Cardiac muscle cell (in vitro differentiated cells and primary cell): ENCODE measurements at regions not wholly inside any gene's neighbourhood (a gene's known extent, or its start where the extent isn't known, plus 50 kb on each side); places are given as distances from the start of the nearest gene placed in this dataset.

Experiments
- DNase-seq, 2 donors: peaks; one replicate each; pipeline versions ENCODE4 v3.0.0 to v3.0.0-alpha.2; 2010 to 2017; ENCODE audit warnings: low read depth in 1 of 2, low spot score in 1 of 2
- H3K27ac ChIP-seq: fragments of 200-600 bp; sonication (generic); 2 replicates; pipeline ENCODE4 v1.5.1; 2016
- H3K27me3 ChIP-seq: fragments of 200-600 bp; sonication (generic); 2 replicates; pipeline ENCODE4 v1.6.0; 2016; ENCODE audit warnings: control low read depth
- H3K36me3 ChIP-seq: fragments of 200-600 bp; sonication (generic); 2 replicates; pipeline ENCODE4 v1.5.1; 2016; ENCODE audit warnings: control low read depth
- H3K4me1 ChIP-seq: fragments of 200-600 bp; sonication (generic); 2 replicates; pipeline ENCODE4 v1.8.1; 2017; ENCODE audit warnings: low read depth, mild to moderate bottlenecking, mixed run types
- H3K4me3 ChIP-seq: fragments of 200-600 bp; sonication (generic); 2 replicates; pipeline ENCODE4 v1.5.1; 2016; ENCODE audit warnings: mild to moderate bottlenecking
- H3K9me3 ChIP-seq: fragments of 200-600 bp; sonication (generic); 2 replicates; pipeline ENCODE4 v1.5.1; 2017; ENCODE audit warnings: low read depth, mild to moderate bottlenecking, control low read depth
- TF ChIP-seq, protein P1 (sequence below): IDR thresholded peaks from 2 replicates; pipeline ENCODE4 v1.5.1; 2012; ENCODE audit warnings: low read depth, mild to moderate bottlenecking, low read length

DNA sequence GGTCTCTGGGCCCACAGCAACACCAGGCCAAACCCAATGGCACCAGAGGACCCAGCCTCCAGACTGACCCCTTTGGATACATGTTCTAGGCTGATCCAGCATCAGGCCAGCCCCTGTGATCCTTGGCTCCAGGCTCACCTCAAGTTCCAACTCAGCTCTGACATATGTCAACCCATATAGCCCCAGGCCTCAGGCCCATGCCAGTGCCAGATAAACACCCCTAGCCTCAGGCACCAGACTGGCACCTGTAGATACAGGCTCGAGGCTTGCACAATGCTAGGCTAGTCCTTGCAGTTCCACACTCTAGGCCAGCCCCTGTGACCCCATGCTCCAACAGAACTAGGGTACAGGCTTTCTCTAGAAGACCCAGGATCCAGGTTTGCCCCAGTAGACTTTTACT is 287.5 kb downstream of the KCNC2 start:
- Histone ChIP-seq H3K4me1 (no peaks in the 10 kb centered on the region), H3K4me3 (no peak overlapping the region), H3K9me3 (no peaks in the 10 kb centered on the region), H3K36me3 (no peaks in the 10 kb centered on the region), H3K27ac (no peak overlapping the region), H3K27me3 (no peaks in the 10 kb centered on the region)
- DNase-seq = no peak
- TF ChIP-seq, protein P1, sequence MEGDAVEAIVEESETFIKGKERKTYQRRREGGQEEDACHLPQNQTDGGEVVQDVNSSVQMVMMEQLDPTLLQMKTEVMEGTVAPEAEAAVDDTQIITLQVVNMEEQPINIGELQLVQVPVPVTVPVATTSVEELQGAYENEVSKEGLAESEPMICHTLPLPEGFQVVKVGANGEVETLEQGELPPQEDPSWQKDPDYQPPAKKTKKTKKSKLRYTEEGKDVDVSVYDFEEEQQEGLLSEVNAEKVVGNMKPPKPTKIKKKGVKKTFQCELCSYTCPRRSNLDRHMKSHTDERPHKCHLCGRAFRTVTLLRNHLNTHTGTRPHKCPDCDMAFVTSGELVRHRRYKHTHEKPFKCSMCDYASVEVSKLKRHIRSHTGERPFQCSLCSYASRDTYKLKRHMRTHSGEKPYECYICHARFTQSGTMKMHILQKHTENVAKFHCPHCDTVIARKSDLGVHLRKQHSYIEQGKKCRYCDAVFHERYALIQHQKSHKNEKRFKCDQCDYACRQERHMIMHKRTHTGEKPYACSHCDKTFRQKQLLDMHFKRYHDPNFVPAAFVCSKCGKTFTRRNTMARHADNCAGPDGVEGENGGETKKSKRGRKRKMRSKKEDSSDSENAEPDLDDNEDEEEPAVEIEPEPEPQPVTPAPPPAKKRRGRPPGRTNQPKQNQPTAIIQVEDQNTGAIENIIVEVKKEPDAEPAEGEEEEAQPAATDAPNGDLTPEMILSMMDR = no peak

DNA sequence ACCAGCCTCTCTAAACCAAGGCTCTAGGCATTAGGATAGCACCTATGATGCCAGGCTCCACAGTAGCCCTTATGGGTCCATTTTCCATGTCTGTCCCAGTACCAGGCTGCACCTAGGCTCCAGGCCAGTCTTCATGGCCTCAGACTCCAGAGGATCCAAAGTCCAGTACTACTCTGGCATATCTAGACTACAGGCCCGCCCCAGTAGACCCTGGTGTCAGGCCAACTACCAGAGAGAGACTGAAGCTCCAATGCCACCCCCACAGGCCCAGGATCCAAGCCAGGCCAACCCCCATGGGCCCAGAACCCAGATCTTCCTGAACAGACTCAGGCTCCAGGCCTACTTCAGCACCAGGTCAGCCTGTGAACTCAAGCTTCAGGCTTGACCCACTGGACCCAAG is 287.0 kb downstream of the KCNC2 start:
- Histone ChIP-seq H3K4me3 (no peak overlapping the region), H3K4me1 (no peaks in the 10 kb centered on the region), H3K27me3 (no peaks in the 10 kb centered on the region), H3K27ac (no peak overlapping the region), H3K9me3 (no peaks in the 10 kb centered on the region), H3K36me3 (no peaks in the 10 kb centered on the region)
- TF ChIP-seq, protein P1 = no peak
- DNase-seq = no peak

DNA sequence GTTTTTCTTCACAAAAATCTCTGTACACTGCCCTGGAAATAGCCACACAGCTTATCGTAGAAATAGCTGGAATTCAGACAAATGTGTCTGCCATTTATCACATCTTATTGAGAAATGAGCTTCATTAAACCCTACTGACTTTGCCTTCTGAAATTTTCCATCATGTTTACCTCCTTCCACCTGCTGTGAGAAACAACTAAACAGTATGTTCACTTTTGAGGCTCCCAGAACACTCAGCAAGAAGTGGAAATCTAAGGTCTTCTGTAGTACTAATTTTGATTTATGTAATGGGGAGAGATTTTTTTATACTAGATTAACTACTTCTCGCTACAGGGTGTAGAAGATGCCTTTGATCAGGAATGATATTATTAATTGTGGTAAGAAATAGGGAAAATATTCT is 268.0 kb downstream of the KCNC2 start:
- Histone ChIP-seq H3K9me3 (no peaks in the 10 kb centered on the region), H3K4me1 (no peaks in the 10 kb centered on the region), H3K4me3 (no peak overlapping the region), H3K27ac (no peak overlapping the region), H3K36me3 (no peaks in the 10 kb centered on the region), H3K27me3 (no peaks in the 10 kb centered on the region)
- TF ChIP-seq, protein P1 = no peak
- no peak for DNase-seq

DNA sequence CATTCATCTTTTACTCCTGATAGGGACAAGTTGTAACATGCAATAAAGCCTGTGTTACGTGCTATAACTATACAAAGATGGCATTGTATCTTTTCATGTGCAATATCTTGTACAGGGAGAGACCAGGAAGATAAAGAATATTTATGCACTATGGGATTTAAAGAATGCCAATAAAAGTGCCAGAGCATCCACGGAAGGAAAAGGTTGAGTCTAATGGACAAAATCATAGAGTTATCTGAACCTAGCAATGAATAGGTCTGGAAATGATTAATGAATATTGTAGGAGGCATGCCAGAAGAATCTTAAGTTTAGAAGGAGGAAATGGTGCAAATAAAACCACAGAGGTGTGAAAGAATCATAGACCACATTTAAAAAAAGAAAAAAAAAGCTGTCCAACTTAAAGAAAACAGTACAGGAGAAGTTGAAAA is 263.9 kb downstream of the KCNC2 start:
- H3K36me3 ChIP-seq = no peaks in the 10 kb centered on the region
- H3K4me1 ChIP-seq = no peaks in the 10 kb centered on the region
- TF ChIP-seq, protein P1 = no peak
- H3K27me3 ChIP-seq = no peaks in the 10 kb centered on the region
- H3K4me3 ChIP-seq = no peak overlapping the region
- DNase-seq = no peak
- no peak overlapping the region for H3K27ac ChIP-seq
- no peaks in the 10 kb centered on the region for H3K9me3 ChIP-seq

DNA sequence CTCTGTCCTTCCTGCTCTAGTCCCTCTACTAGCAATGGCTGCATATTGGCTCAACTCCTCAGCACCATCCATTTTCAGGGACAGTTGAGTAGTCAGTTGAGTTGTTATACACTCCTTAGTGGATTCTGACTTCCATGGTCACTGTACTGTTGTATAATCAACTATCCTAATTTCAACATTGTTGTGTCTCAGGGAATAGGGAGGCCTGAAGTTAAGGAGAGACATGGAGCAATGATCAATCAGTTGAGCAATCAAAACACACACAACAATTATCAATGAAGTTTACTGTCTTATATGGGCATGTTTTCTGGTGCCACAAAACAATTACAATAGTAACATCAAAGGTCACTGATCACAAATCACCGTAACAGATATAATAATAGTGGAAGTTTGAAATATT is 255.9 kb downstream of the KCNC2 start:
- H3K4me1 ChIP-seq = no peaks in the 10 kb centered on the region
- no peaks in the 10 kb centered on the region for H3K36me3 ChIP-seq
- H3K4me3 ChIP-seq = no peak overlapping the region
- TF ChIP-seq, protein P1 = no peak
- DNase-seq = no peak
- no peaks in the 10 kb centered on the region for H3K9me3 ChIP-seq
- no peak overlapping the region for H3K27ac ChIP-seq
- H3K27me3 ChIP-seq = no peaks in the 10 kb centered on the region

DNA sequence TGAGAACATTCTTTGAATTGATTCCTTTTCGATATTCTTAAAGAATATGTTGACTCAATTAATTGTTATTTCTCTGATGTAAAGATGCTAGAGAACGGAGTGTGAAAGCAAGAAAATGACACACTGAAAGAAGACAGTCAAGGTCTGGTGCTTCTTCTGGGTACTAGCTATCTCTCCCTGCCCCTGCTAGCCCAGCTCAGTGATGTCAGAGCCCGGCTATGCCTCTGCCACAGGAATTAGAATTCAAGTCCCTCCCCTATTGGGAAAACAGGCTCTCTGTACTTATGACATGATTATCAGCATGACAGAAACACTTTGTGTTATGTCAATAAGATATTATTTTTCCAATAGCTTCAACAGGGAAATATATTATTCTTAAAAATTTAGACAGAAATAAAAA is 252.4 kb downstream of the KCNC2 start:
- no peak for DNase-seq
- Histone ChIP-seq H3K27ac (no peak overlapping the region), H3K9me3 (no peaks in the 10 kb centered on the region), H3K4me3 (no peak overlapping the region), H3K27me3 (no peaks in the 10 kb centered on the region), H3K4me1 (no peaks in the 10 kb centered on the region), H3K36me3 (no peaks in the 10 kb centered on the region)
- TF ChIP-seq, protein P1 = no peak
